SH-SY5Y (cell line): ENCODE measurements at regions not wholly inside any gene's neighbourhood (a gene's known extent, or its start where the extent isn't known, plus 50 kb on each side); places are given as distances from the start of the nearest gene placed in this dataset.

Experiments used
- GATA2 ChIP-seq: IDR thresholded peaks from 2 replicates; pipeline ENCODE4 v1.6.1; 2011; ENCODE audit warnings: mild to moderate bottlenecking, low read depth, low read length
- GATA3 ChIP-seq: IDR thresholded peaks from 2 replicates; pipeline ENCODE4 v1.6.1; 2011; ENCODE audit warnings: low read depth, mild to moderate bottlenecking, low read length, moderate library complexity

GRCh38 chr6:26216886-26217713, 129.9 kb downstream of the HFE start:
- TF ChIP-seq GATA2 (no peak), GATA3 (no peak)
